GM19238 (cell line): ENCODE measurements at regions not wholly inside any gene's neighbourhood (a gene's known extent, or its start where the extent isn't known, plus 50 kb on each side); places are given as distances from the start of the nearest gene placed in this dataset.
A peak's percentile ranks its signal among the peaks of the same experiment; 100 is the strongest.
"Not testable (repeated sequence)": the region's sequence is repeated elsewhere in the genome, so short reads cannot be mapped to it uniquely, and the experiment has no call there.

Experiments used
- DNase-seq: peaks from one replicate; pipeline ENCODE4 v3.0.0; 2011; ENCODE audit warnings: low spot score; ENCODE audit not compliant: insufficient read length

DNA sequence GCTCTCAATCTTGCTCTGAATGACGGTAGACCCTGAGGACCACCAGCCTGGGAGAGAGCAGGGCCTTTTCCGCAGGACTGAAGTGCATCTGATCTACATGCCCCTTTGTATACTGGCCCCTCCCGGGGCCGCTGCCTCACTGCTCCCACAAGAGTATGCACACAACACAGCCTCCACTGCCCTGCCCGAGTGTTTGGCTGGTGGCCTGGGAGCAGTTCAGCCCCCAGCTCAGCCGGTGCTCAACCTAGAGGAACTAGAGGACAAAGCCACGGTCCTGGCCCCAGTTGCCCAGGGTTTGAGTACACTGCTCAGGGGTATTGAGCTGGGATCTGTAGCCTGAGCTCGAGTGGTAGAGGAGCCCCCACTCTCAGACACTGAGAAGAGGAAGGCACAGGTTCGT is 118.9 kb upstream of the CAB39 start:
- DNase-seq: no peak

DNA sequence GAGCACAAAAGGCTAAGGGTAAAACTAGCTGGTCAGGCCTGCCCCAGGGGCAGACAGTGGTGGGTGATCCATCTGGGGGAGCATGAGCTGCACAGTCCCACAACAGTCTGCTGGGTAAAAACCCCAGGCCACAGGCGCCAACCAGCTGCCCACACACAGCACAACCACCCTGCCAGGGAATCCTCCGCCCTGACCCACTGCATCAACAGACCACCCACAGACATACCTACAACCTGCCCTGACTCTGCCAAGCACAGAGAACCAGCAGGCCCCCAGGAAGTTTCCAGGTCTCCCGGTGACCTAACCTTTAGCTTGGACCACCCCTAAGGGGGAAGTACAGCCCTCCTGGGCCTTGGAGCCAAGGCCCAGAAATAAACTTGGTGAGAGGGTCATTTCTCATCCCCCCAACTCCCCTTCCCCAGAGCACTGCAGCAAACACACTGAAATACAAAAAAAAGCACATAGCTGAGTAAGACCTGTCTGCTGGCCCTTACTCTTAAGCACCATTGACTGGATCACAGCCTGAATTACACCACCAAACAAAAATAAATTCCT is 118.3 kb upstream of the CAB39 start:
- DNase-seq: no peak

DNA sequence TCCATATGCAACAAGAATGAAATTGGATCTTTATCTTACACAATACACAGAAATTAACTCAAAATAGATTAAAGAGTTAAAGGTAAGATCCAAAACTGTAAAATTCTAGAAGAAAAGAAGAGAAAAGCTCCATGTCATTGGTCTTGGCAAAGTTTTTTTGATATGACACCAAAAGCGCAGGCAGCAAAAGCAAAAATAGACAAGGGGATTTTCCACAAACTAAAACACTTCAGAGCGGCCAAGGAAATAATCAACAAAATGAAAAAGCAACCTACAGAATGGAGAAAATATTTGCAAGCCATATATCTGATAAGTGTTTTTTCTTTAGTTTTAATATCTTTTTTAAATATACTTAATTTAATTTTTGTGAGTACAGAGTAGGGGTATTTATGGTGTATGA is 112.8 kb upstream of the CAB39 start:
- no peak for DNase-seq

DNA sequence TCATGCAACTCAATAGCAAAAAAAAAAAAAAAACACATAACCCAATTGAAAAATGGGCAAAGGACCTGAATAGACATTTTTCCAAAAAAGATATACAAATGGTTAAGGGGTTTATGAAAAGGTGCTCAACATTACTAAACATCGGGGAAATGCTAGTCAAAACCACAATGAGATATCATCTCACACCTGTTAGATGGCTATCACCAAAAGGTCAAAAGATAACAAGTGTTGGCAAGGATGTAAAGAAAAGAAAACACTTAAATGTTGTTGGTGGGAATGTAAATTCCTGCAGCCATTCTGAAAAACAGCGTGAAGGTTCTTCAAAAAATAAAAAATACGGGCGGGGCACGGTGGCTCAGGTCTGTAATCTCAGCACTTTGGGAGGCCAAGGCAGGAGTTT is 112.4 kb upstream of the CAB39 start:
- DNase-seq: no peak

- no peak for DNase-seq
These were observed 111.8 kb upstream of the CAB39 start for GRCh38 chr2:230600881-230601280.

- DNase-seq: no peak
These were observed 111.1 kb upstream of the CAB39 start for GRCh38 chr2:230601510-230601909.

DNA sequence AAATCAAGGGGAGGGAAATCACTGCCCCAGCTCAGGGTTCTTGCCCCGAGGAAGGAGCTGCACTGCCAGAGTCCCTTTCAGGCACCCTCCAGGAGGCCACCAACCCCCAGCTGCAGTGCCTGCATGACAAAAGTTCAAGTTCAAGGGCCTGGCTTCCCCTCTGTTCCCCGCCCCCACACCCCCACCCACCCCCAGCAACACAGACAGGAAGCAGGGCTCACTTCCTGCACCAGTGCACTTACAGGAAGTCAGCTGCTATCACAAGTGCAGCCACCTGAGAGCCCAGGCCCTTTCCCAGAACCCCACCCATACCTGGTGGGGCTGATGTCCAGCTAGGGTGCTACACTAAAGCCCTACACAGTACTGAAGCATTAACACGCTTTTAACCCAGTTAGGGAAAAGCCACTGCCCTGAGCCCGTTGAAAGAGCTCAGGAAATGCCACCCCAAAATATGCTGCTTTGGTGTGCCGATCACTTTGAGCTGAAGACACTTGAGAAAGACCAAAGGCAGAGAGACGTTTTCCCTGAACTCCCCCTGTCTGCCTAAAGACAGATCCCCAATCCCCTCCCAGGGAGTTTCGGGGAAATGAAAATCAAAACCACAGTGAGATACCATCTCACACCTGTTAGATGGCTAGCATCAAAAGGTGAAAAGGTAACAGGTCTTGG is 109.9 kb upstream of the CAB39 start:
- peak; percentile 62 for DNase-seq

DNA sequence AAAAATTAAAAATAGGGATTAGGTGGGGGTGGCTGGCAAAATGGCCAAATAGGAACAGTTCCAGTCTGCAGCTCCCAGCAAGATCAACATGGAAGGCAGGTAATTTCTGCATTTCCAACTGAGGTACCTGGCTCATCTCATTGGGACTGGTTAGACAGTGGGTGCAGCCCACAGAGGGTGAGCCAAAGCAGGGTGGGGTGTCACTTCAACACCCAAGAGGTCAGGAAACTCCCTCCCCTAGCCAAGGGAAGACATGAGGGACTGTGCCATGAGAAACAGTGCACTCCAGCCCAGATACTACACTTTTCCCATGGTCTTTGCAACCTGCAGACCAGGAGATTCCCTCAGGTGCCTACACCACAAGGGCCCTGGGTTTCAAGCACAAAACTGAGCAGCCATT is 109.3 kb upstream of the CAB39 start:
- not testable (repeated sequence) for DNase-seq

DNA sequence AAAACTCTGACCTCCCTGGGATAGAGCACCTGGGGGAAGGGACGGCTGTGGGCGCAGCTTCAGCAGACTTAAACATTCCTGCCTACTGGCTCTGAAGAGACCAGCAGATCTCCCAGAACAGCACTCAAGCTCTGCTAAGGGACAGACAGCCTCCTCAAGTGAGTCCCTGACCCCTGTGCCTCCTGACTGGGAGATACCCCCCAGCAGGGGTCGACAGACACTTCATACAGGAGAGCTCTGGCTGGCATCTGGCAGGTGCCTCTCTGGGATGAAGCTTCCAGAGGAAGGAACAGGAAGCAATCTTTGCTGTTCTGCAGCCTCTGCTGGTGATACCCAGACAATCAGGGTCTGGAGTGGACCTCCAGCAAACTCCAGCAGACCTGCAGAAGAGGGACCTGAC is 108.5 kb upstream of the CAB39 start:
- DNase-seq: not testable (repeated sequence)

GRCh38 chr2:230614040-230614439 is 98.6 kb upstream of the CAB39 start:
- no peak for DNase-seq

DNA sequence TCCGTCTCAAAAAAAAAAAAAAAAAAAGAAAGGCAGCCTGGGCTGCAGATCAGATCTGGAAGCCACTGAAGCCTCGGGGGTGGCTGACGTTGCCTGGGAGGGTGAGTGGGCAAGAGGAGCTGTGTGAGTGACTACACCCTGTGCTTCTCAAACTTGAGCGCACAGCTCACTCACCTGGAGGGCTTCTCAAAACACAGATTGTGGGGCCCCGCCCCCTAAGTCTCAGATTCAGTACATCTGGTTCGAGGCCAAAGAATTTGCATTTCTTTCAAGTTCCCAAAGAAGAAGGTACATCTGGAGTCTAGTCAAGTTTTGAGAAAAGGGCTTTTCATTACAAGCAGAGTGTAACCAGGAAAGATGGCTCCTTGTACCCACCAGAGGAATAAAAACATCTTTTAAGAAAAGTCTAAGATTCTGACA is 97.7 kb upstream of the CAB39 start:
- peak; percentile 63 for DNase-seq

- not testable (repeated sequence) for DNase-seq
These were observed 95.4 kb upstream of the CAB39 start for GRCh38 chr2:230617256-230617706.

- DNase-seq: no peak
These were observed 93.2 kb upstream of the CAB39 start for GRCh38 chr2:230619491-230619890.

- not testable (repeated sequence) for DNase-seq
These were observed 87.4 kb upstream of the CAB39 start for GRCh38 chr2:230625220-230625619.

- not testable (repeated sequence) for DNase-seq
These were observed 85.6 kb upstream of the CAB39 start for GRCh38 chr2:230627091-230627490.

DNA sequence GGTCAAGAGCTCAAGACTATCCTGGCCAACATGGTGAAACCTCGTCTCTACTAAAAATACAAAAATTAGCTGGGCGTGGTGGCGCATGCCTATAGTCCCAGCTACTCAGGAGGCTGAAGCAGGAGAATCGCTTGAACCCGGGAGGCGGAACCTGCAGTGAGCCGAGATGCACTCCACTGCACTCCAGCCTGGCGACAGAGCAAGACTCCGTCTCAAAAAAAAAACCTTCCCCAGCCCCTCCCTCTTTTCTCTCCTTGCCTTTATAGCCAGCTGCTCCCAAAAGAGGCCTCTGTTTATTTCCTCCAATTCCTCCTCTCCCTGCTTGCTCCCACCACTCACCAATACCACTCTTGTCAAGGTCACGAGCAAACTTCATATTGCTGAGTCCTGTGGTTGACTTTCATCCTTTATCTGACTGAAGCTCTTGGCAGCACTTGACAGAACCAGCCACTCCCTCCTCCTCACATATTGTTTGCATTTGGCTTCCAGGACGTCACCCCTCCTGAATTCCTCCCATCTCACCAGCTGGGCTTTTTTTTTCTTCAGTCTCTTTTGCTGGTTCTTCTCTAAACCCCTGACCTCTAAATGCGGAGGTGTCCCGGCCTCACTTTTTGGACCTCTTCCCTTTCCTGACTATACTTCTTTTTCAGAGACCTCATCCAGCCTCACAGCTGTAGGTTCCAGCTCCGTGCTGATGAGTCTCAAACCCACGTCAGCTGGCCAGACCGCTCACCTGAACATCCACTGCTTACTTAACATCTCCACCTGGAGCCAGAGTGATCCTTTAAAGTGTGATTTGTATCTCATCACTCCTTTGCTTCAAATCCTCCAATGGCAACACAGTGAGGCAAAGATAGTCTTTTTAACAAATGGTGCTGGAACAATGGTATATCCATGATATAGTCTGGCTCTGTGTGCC is 84.6 kb upstream of the CAB39 start:
- no peak for DNase-seq

DNA sequence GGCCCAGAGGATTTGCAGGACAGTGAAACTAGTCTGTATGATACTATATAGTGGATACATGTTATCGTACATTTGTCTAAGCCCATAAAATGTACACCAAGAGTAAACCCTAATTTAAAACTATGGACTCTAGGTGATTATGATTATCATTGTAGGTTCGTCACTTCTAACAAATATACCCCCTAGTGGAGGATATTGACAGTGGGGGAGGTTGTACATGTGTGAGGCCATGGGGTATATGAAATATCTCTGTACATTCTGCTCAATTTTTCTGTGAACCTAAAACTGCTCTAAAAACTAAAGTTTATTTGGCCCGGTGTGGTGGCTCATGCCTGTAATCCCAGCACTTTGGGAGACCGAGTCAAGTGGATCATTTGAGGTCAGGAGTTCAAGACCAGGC is 81.2 kb upstream of the CAB39 start:
- no peak for DNase-seq

DNA sequence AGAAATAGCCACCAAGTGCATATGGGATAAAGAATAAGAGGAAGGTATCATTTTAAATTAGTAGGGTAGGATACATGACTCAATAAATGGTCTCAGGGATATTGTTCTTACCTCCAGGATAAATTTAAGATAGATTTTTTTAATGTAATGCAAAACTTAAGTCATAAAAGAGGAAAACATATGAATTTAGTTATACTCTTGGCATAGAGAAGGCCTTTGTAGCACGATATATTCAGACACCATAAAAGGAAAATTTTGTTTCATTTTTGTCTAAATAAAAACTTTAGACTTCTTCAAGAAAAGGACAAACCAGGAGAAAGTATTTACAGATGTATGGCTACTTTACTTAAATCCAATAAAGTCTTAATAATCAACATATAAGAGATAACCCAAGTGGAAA is 78.5 kb upstream of the CAB39 start:
- no peak for DNase-seq

GRCh38 chr2:230634721-230635313 is 77.8 kb upstream of the CAB39 start:
- DNase-seq: not testable (repeated sequence)

- DNase-seq: no peak
These were observed 75.9 kb upstream of the CAB39 start for GRCh38 chr2:230636684-230637271.

DNA sequence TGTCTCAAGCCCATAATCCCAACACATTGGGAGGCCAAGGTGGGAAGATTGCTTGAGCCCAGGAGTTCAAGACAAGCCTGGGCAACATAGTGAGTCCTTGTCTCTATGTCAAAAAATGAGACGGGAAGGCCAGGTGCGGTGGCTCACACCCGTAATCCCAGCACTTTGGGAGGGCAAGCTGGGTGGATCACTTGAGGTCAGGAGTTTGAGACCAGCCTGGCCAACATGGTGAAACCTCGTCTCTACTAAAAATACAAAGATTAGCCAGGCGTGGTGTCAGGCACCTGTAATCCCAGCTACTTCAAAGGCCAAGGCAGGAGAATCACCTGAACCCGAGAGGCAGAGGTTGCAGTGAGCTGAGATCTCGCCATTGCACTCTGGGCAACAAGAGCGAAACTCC is 75.2 kb upstream of the CAB39 start:
- not testable (repeated sequence) for DNase-seq
